Neural progenitor cell (in vitro differentiated cells): ENCODE measurements at regions not wholly inside any gene's neighbourhood (a gene's known extent, or its start where the extent isn't known, plus 50 kb on each side); places are given as distances from the start of the nearest gene placed in this dataset.

Experiments used
- DNase-seq: peaks from one replicate; pipeline ENCODE4 v3.0.0-alpha.2; 2016; ENCODE audit warnings: low spot score
- H2AFZ ChIP-seq: fragments of 200-600 bp; sonication (generic); replicated peaks from 2 replicates; pipeline ENCODE4 v1.6.1; 2016; ENCODE audit warnings: antibody characterized with exemption
- H3F3A ChIP-seq: fragments of 200-600 bp; sonication (generic); 2 replicates; pipeline ENCODE4 v1.6.1; 2016; ENCODE audit warnings: antibody characterized with exemption, low read depth
- H3K27ac ChIP-seq: fragments of 200-600 bp; sonication (generic); 2 replicates; pipeline ENCODE4 v1.5.1; 2016; ENCODE audit warnings: mild to moderate bottlenecking
- H3K27me3 ChIP-seq: fragments of 200-600 bp; sonication (generic); 2 replicates; pipeline ENCODE4 v1.6.1; 2016; ENCODE audit warnings: mild to moderate bottlenecking, moderate library complexity
- H3K36me3 ChIP-seq: fragments of 200-600 bp; sonication (generic); 2 replicates; pipeline ENCODE4 v1.5.1; 2016
- H3K4me1 ChIP-seq: fragments of 200-600 bp; sonication (generic); 2 replicates; pipeline ENCODE4 v1.6.1; 2016; ENCODE audit warnings: mixed run types
- H3K4me2 ChIP-seq: fragments of 200-600 bp; sonication (generic); 2 replicates; pipeline ENCODE4 v1.6.1; 2016
- H3K4me3 ChIP-seq: fragments of 200-600 bp; sonication (generic); 2 replicates; pipeline ENCODE4 v1.5.1; 2016
- H3K79me2 ChIP-seq: fragments of 200-600 bp; sonication (generic); 2 replicates; pipeline ENCODE4 v1.6.1; 2016; ENCODE audit warnings: low read depth
- H3K9ac ChIP-seq: fragments of 200-600 bp; sonication (generic); 2 replicates; pipeline ENCODE4 v1.6.1; 2016
- H3K9me3 ChIP-seq: fragments of 200-600 bp; sonication (generic); 2 replicates; pipeline ENCODE4 v1.5.1; 2016; ENCODE audit warnings: low read depth
- H4K20me1 ChIP-seq: fragments of 200-600 bp; sonication (generic); 2 replicates; pipeline ENCODE4 v1.6.1; 2016; ENCODE audit warnings: low read depth
- H3K27ac Mint-ChIP-seq: 3 replicates; pipeline ENCODE4 v1.8.0; 2021; ENCODE audit warnings: mixed read lengths
- H3K27me3 Mint-ChIP-seq: 2 replicates; pipeline ENCODE4 v1.8.0; 2022; ENCODE audit warnings: low read depth, mild to moderate bottlenecking, inconsistent platforms, moderate library complexity, mixed read lengths; ENCODE audit not compliant: insufficient read depth
- H3K36me3 Mint-ChIP-seq: 3 replicates; pipeline ENCODE4 v1.8.0; 2021; ENCODE audit warnings: mixed read lengths
- H3K4me1 Mint-ChIP-seq: 3 replicates; pipeline ENCODE4 v1.8.0; 2021; ENCODE audit warnings: mixed read lengths
- H3K4me3 Mint-ChIP-seq: 3 replicates; pipeline ENCODE4 v1.8.0; 2021; ENCODE audit warnings: mild to moderate bottlenecking, moderate library complexity, mixed read lengths
- H3K9me3 Mint-ChIP-seq: 3 replicates; pipeline ENCODE4 v1.8.0; 2020; ENCODE audit warnings: mixed read lengths
- CTCF ChIP-seq: fragments of 200-600 bp; sonication (generic); IDR thresholded peaks from 2 replicates; pipeline ENCODE4 v1.5.1; 2017; ENCODE audit warnings: antibody characterized with exemption, mild to moderate bottlenecking
- EZH2 ChIP-seq: fragments of 200-600 bp; sonication (generic); IDR thresholded peaks from 2 replicates; pipeline ENCODE4 v1.6.1; 2017; ENCODE audit warnings: antibody characterized with exemption, mild to moderate bottlenecking, moderate library complexity
- EZH2phosphoT487 ChIP-seq: fragments of 200-600 bp; sonication (generic); IDR thresholded peaks from 2 replicates; pipeline ENCODE4 v1.6.1; 2017; ENCODE audit warnings: antibody characterized with exemption

- no peaks in the 10 kb centered on the region for H3K27me3 ChIP-seq
- no peaks in the 10 kb centered on the region for H3F3A ChIP-seq
- H3K4me3 Mint-ChIP-seq, result peak overlapping the region; percentile 50
- no peak overlapping the region for H3K4me2 ChIP-seq
- no peaks in the 10 kb centered on the region for H3K9me3 ChIP-seq
- no peak overlapping the region for H3K27ac ChIP-seq
- no peak overlapping the region for H3K4me3 ChIP-seq
- no peak overlapping the region for H3K27ac Mint-ChIP-seq
- no peaks in the 10 kb centered on the region for H3K79me2 ChIP-seq
- peaks cover 4% of the 10 kb centered on the region for H3K9me3 Mint-ChIP-seq
- H4K20me1 ChIP-seq, result no peaks in the 10 kb centered on the region
- H3K36me3 Mint-ChIP-seq, result no peaks in the 10 kb centered on the region
- no peaks in the 10 kb centered on the region for H3K4me1 ChIP-seq
- no peak overlapping the region for H2AFZ ChIP-seq
- H3K9ac ChIP-seq, result no peak overlapping the region
- no peaks in the 10 kb centered on the region for H3K36me3 ChIP-seq
- H3K27me3 Mint-ChIP-seq, result peaks cover 11% of the 10 kb centered on the region
- TF ChIP-seq CTCF (no peak), EZH2 (no peak), EZH2phosphoT487 (no peak)
- DNase-seq, result no peak
- H3K4me1 Mint-ChIP-seq, result peaks cover 9% of the 10 kb centered on the region
Observed at GRCh38 chr17:79680318-79680695, 50.4 kb upstream of the ENPP7 start.

GRCh38 chr17:79679631-79680317, 51.0 kb upstream of the ENPP7 start:
- H2AFZ ChIP-seq, result no peak overlapping the region
- H3K9ac ChIP-seq, result no peak overlapping the region
- Mint-ChIP-seq H3K9me3 (peaks cover 4% of the 10 kb centered on the region), H3K27me3 (peaks cover 11% of the 10 kb centered on the region), H3K36me3 (no peaks in the 10 kb centered on the region), H3K27ac (no peak overlapping the region), H3K4me1 (peaks cover 9% of the 10 kb centered on the region), H3K4me3 (peak overlapping the region; percentile 50)
- no peaks in the 10 kb centered on the region for H3K9me3 ChIP-seq
- no peak overlapping the region for H3K4me3 ChIP-seq
- no peaks in the 10 kb centered on the region for H3K79me2 ChIP-seq
- no peaks in the 10 kb centered on the region for H3K36me3 ChIP-seq
- H3K27me3 ChIP-seq, result no peaks in the 10 kb centered on the region
- H3K27ac ChIP-seq, result no peak overlapping the region
- H3K4me1 ChIP-seq, result no peaks in the 10 kb centered on the region
- TF ChIP-seq EZH2phosphoT487, result no peak
- TF ChIP-seq CTCF, result no peak
- no peak for TF ChIP-seq EZH2
- DNase-seq, result no peak
- H3K4me2 ChIP-seq, result no peak overlapping the region
- H4K20me1 ChIP-seq, result no peaks in the 10 kb centered on the region
- no peaks in the 10 kb centered on the region for H3F3A ChIP-seq

- Mint-ChIP-seq H3K27ac (no peak overlapping the region), H3K4me1 (peaks cover 9% of the 10 kb centered on the region), H3K4me3 (no peak overlapping the region), H3K9me3 (peaks cover 9% of the 10 kb centered on the region), H3K36me3 (no peaks in the 10 kb centered on the region), H3K27me3 (peaks cover 12% of the 10 kb centered on the region)
- Histone ChIP-seq H3K79me2 (no peaks in the 10 kb centered on the region), H3K9me3 (no peaks in the 10 kb centered on the region), H3K9ac (no peak overlapping the region), H2AFZ (no peak overlapping the region), H3F3A (no peaks in the 10 kb centered on the region), H3K4me3 (no peak overlapping the region), H3K27me3 (no peaks in the 10 kb centered on the region), H3K4me1 (no peaks in the 10 kb centered on the region), H3K27ac (no peak overlapping the region), H4K20me1 (no peaks in the 10 kb centered on the region), H3K4me2 (no peak overlapping the region), H3K36me3 (no peaks in the 10 kb centered on the region)
- DNase-seq, result no peak
- TF ChIP-seq CTCF (no peak), EZH2phosphoT487 (no peak), EZH2 (no peak)
Observed at GRCh38 chr17:79678736-79679255, 51.9 kb upstream of the ENPP7 start.
